GM19372 (cell line): ENCODE measurements at regions not wholly inside any gene's neighbourhood (a gene's known extent, or its start where the extent isn't known, plus 50 kb on each side); places are given as distances from the start of the nearest gene placed in this dataset.

Experiments used
- ATAC-seq: cut with Tn5 transposase; IDR thresholded peaks from one replicate; pipeline ENCODE4 v1.9.1; 2021; ENCODE audit warnings: mild to moderate bottlenecking, low read depth, moderate library complexity; ENCODE audit not compliant: unreplicated experiment

DNA sequence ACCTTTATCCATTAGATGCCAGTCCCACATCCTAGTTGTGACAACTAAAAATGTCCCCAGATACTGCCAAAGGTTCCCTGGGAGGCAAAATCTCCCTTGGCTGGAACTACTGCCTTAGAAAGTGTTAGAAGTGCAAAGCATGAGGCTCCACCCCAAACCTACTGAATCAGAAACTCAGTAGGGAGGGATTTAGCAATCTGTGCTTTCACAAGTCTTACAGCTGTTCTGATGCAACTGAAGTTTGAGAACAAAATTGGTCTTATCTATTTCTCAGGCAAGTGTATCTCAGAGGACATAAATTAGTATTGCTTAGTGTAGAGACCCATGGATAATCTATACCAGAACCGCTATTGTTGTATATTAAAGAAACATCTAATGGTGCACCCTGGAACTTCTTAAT is 70.2 kb downstream of the CLDN1 start:
- no peak for ATAC-seq

DNA sequence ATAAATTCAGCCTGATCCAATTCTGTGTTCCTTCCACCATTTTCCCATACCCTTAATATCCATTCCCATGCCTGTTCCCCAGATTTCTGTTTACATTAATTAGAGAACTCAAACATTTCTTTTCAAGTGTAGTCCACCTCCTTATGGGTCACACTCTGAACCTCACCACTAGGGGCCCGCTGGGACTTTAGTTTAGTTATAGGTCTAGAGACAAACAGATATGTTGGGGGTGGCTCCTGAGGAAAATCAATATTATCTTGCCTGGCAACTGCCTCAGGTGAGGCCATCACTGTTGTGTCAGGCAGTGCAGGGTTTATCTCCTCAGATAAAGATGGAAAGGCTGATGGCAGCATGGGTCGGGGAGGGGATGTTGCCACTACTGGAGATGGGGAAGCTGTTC is 72.8 kb downstream of the CLDN1 start:
- ATAC-seq = no peak

DNA sequence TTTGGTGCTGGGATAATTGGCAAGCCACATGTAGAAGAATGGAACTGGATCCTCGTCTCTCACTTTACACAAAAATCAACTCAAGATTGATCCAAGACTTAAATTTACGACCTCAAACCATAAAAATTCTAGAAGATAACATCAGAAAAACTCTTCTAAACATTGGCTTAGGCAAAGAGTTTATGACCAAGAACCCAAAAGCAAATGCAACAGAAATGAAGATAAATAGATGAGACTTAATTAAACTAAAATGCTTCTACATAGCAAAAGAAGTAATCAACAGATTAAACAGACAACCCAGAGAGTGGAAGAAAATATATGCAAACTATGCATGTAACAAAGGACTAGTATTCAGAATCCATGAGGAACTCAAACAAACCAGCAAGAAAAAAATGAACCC is 80.1 kb downstream of the CLDN1 start:
- ATAC-seq = no peak

DNA sequence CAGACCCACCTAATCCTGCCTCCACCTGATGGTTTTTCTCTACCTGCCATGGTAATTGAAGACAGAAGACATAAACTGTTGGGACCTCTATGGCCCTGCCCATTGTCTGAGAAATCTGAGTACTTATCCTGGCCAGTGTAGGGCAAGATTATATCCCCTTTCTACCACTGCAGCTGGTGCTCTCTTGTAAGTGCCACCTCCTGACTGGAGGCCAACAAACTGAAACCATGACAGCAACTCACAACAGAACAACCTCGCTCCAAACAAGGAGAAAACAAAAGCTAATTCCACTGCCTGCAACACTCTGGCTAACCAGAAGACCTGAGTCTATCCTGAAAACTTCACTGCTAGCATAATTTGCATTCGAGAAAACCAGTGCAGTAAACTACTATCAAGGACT is 82.9 kb downstream of the CLDN1 start:
- no peak for ATAC-seq

DNA sequence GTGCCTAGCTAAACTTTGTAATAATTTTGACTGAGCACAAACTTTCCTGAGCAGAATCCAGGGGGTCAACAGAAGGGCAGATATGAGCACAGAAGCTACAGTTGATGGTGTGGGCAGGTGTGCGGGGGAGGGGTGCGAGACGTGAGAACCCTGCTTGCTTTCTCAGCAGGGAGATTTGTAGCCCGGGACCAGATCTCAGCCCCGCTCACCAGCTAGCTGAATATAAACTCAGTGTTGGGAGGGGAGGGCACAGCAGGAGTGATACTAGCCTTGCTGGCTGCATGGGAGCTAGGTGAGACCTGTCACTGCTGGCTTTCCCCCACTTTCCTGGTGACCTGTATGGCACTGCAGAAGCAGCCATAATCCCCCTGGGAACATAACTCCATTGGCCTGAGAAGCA is 83.4 kb downstream of the CLDN1 start:
- no peak for ATAC-seq

DNA sequence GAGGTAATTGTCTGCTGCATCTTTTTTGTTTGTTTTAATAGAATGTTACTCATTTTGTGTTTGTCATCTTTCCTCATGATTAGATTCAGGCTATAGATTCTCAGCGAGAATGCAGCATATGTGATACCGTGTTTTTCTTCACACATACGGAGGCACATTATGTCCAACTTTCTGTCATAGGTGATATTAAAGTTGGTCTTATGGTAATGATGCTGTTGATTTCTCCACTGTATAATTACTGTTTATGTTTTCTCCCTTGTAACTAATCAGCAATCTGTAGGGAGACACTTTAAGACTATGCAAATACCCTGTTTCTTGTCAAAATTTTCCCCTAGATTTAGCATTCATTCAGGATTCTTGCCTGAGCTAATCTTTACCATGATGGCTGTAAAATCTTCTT is 87.6 kb downstream of the CLDN1 start:
- ATAC-seq = no peak

DNA sequence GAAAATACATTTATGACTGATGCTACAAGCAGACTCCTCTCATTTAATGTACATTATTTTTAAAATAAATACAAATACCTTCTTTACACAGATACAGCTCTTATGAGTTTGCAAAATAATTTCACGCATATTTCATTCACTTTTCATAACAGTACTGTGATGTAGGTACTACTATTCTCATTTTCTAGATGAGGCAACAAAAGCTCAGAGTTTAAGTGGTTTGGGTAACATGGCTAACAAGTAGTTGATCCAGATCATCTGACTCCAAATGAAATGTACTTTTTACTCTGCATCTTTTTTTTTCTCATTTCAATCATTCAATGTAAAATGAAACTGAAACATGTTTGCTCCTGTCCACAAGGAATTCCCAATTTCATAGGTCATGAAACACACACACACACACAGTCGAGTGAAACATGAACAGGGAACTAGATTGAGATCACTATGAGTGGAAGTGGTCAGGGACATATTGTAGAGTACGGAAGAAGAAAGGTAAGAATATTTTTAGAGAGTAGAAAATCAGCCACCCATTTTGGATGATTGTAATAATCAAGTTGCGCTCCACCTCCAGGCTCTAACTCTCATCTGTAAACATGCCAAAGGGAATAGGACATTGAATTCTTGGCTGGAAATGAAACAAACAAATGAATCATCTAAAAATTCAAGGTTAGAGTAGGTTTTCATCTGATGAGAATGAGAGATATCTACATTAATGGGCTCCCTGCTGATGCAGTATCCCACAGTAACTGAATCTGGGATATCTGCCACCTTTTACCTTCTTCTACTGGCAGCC is 92.4 kb downstream of the CLDN1 start:
- no peak for ATAC-seq

DNA sequence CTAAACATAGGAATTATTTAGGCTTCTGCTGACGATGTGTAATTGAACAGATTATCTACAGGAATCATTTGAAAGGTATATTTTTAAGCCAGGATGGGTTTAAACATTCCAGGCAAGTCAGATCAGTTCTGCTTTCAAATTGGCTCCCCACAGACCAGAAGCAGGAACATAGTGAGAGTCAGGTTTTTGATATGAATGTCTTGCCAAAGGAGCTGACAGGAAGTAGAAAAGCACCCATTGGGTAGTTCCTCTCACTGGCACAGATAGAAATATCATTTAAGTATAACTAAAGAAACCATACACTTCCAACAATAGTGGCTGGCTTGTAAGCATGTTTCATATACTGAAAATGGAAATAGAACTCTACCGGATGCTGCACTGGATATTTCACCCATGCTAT is 95.2 kb downstream of the CLDN1 start:
- no peak for ATAC-seq

DNA sequence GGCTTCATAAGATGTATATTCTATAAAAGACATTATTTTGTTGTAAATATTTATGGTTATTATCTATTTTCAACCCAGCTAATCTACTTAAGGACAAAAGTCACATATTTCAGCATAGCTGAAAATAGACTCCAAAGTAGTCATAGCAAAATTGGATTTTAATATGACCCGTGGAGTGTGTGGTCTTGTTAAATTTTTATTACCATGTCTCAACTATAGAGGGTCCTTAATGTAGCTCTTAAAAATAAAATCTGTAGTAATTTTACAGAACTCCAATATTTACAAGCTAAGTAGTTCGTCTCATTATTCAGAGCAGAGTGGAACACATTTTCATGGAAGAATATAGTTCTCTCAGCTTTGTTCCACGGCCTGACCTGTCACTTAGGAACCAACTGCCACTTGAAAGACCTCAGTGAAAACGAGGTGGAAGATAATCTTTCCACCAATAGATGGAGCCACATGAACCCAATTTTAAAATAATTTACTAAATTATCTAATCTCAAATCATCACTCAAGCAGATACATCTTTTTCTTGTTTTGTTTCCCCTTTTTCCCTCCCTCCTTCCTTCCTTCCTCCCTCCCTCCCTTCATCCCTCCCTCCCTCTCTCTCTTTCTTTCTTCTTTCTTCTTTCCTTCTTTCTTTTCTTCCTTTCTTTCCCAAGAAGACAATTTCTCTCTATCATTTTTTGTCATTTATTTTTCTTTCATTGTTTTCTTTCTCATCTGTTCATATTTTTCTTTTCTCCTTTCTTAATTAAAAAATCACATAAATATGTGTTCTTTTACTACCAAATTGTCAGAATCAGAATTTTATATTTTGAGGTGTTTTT is 97.2 kb downstream of the CLDN1 start:
- no peak for ATAC-seq

DNA sequence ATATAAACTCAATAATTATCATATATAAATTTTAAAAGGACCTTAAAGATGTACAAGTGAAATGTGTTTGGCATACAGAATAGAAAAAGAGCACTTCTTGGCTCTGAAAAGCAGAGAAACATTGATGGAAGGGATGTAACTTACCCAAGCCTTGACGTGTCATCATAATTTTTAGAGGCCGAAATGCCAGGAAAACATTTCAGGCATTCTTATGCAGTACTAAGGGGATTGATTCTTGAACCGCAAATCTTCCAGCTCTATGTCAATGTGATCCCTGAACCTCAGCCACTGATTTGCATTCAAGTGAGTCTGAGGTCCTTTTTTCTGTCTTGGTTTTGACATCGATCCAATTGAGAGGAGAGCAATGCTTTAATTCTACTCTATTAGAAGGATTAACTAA is 97.8 kb downstream of the CLDN1 start:
- no peak for ATAC-seq

DNA sequence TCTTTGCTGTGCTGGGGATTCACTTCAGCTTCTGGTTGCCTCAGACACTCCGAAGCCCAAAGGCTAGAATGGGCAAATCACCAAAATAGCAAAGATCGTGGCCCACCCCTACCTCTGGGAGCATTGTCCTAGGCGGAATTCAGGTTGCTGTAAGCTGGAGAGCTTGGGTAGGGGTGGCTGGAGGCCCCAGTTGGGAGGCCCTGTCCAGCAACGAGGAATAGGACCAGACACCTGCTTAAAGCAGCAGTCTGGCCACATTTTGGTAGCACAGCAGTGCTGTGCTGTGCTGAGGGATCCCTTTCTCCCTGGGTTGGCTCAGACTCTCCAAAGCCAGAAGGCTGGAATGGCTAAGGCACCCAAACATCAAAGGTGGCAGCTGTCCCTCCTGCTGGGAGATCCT is 99.3 kb downstream of the CLDN1 start:
- ATAC-seq = no peak

DNA sequence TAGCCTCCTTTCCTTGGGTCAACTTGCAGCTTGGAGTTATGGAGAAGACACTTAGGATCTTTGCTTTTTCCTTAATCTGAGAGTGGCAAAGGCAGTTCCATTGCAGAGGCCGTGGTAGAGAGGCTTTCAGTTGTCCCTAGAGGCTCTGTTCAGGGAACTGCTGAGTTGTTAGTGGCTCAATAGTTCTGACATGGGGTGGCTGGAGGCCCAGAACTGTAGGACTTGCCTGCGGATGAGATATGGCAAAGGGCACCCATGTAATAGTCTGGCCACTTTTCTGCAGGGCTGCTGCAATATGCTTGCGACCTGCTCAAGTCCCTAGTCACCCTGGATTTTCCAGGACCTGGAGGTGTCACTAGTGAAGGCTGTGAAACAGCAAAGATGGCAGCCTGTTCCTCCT is 99.9 kb downstream of the CLDN1 start:
- ATAC-seq = no peak

DNA sequence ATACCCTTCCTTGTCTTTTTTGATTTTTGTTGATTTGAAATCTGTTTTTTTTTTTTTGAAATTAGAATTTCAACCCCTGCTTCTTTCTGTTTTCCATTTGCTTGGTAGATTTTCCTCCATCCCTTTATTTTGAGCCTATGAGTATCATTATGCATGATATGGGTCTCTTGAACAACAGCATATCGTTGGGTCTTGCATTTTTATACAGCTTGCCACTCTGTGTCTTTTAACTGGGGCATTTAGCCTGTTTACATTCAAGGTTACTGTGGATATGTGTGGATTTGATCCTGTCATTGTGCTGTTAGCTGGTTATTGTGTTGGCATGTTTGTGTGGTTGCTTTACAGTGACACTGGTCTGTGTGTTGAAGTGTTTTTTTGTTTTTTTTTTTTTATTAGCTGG is 99.7 kb upstream of the P3H2 start:
- no peak for ATAC-seq

DNA sequence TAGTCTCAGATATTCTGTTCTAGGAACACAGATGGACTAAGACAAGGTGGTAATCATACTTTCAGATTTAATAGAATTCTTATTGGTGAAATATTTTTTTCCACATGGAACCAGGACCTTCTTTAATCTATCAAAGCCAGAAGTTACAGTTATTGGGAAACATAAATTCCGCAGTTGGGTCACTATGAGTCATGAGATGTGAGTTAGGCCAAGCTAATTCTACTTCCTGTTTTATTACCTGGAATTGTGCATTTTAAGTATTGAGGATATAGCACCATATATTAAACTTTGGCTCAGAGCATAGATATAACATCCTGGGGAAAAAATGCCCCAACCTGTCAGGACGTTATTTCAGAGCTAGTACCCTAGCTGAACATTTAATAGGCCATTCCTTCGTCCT is 96.4 kb upstream of the P3H2 start:
- ATAC-seq = no peak

DNA sequence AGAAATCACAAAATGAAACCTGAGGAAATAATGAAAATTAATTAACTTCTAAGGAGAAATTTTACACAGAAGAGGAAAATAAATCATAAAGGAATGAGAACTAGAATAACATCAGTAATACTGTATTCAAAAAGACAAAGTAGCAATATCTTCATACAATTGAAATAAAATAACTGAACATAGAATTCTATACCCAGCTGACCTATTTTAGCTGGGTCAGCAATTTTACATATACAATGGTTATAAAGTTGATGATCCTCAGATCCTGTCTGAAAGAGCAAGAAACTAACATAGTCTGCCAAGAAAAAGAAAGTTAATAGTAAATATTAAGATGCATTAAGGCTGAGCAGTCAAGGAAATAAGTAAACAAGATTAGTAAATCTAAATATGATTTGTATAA is 93.0 kb upstream of the P3H2 start:
- no peak for ATAC-seq

DNA sequence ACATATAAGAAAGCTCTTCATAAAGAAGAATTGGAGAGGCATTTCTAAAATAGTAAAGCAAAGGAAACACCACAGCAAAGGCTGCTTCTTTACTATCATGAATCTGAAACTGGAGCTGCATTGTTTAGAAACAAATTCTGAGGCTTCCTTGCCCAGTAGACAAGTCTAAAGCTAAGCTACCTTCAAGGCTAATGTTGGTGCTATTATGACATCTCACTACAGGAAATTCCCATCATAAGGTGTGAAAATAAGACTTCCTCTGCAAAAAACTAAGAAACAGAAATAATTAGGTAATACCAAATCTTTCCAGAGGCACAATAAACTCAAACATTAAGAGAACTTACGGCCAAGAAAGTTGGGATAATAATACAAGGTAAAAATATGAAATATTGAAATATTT is 89.9 kb upstream of the P3H2 start:
- ATAC-seq = no peak

DNA sequence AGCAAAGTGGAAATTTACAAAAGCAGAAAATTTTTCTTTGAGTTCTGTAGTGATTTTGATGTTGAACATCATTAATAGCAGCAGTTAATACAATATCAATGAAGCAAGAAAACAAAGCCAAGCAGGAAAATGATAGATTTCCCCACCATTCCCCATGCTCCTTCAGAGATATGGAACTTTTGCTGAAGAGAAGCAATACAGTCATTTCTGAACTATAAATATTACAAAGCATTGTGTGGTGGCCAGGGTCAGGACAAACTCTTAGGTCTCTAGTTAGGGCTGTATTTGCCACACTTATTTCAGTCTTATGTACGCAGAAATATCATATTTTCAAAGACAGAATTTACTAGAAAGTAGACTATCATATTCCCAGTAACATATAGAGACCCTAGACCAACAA is 88.8 kb upstream of the P3H2 start:
- ATAC-seq = no peak

DNA sequence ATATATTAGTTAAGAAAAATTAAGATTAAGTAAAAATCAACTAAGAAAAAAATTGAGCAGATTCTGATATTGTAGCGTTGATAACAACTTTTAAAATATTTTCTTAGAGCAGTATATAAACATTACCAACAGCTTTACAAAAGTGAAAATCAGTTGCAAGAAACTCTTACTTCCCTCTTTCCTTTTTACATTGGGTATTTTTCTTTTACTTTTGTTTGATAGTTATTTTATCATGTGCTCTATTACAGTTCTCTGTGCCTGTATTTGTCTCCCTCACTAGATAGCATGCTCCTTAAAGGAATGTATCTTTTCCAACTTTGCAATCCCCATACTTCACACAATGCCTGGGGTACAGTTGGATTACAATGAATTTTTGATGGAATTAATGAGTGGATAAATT is 87.5 kb upstream of the P3H2 start:
- peak; percentile 38 for ATAC-seq

DNA sequence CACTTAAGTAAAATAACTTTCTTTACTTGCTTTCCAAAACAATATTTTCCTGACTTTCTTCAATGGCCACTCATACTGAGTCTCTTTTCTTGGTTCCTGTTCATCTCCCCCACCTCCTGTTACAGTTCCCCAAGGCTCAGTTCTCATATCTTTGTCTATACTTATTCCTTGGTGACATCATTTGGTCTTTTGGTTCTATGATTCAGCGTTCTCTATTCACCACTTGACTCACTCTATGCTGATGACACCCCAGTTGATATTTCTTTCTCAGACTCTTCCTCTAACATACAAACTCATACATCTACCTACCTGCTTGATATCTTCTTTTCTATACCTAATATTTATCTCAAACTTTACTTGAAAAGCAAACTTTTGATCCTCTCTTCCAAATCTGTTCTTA is 85.0 kb upstream of the P3H2 start:
- ATAC-seq = peak; percentile 55

DNA sequence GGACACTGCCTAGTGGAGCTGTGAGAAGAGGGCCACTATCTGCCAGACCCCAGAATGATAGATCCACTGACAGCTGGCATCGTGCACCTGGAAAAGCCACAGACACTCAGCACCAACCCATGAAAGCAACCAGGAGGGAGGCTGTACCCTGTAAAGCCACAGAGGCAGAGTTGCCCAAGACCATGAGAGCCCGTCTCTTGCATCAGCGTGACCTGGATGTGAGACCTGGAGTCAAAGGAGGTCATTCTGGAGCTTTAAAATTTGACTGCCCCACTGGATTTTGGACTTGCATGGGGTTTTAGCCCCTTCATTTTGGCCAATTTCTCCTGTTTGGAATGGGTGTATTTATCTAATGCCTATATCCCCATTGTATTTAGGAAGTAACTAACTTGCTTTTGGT is 83.5 kb upstream of the P3H2 start:
- ATAC-seq = no peak

DNA sequence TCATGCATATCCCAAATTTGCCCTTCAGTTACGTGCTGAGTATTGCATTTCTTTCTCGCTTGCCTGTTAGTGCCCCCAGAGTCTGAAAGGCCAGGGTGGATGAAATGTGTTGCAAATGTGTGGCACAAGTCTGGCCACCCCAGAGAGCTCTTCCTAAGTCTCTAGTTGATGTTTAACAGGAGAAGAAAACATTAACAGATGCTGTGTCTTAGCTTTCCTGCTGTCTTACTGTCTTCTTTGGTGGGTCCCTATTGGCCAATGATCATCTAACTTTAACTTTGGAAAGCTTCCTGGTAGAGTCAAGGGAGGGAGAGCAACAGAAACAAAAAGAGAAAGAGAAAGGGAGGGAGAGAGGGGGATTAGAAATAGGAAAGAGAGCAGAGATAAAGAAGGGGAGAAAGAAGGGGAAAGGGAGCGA is 76.7 kb upstream of the P3H2 start:
- no peak for ATAC-seq

DNA sequence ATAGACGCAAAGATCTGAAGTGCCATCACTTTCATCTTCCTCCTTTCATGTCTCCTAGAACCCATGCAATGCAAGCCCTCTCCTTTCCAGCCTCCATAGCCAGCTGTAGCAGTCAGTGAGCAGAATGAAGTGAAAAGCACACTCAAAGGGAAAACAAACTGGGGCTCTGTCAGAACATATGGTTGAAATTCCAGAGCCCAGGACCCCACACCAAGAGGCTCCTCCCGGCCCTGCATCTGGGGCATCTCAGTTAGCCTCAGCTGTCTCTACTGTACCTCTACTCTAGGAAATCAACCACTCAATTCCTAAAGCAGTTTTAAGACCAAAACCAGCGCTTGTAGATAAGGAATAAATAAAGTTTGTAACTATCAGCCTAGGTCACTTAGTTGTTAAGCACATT is 73.8 kb upstream of the P3H2 start:
- ATAC-seq = no peak
